ENCODE measurements at regions not wholly inside any gene's neighbourhood (a gene's known extent, or its start where the extent isn't known, plus 50 kb on each side); places are given as distances from the start of the nearest gene placed in this dataset.

GRCh38 chr2:6574121-6574520, 291.6 kb downstream of the CMPK2 start:
- TF ChIP-seq CTCF (conservative IDR thresholded peaks at IDR 0.05; ENCODE audit: low read depth, low read length) (no peak), EZH2 (IDR thresholded peaks at IDR 0.05; ENCODE audit: low read length, unreplicated experiment) (no peak), EZH2phosphoT487 (IDR thresholded peaks at IDR 0.05; ENCODE audit: borderline replicate concordance, low read length) (no peak)
